ENCODE measurements at regions not wholly inside any gene's neighbourhood (a gene's known extent, or its start where the extent isn't known, plus 50 kb on each side); places are given as distances from the start of the nearest gene placed in this dataset.
"Not testable (repeated sequence)": the region's sequence is repeated elsewhere in the genome, so short reads cannot be mapped to it uniquely, and the experiment has no call there.

GRCh38 chr15:79157631-79158592 is 67.3 kb upstream of the RASGRF1 start:
- Histone ChIP-seq H3K36me3 (ENCODE audit: insufficient read depth, low read length) (no peaks in the 10 kb centered on the region), H3K27ac (ENCODE audit: low read length) (no peak overlapping the region), H4K20me1 (ENCODE audit: insufficient read depth, low read length) (no peaks in the 10 kb centered on the region), H3K9ac (ENCODE audit: low read depth, low read length) (no peak overlapping the region), H3K27me3 (ENCODE audit: insufficient read depth, low read length, poor library complexity) (no peaks in the 10 kb centered on the region), H3K9me3 (ENCODE audit: insufficient read depth, low read length, severe bottlenecking) (no peaks in the 10 kb centered on the region), H3K79me2 (ENCODE audit: insufficient read depth, low read length) (no peaks in the 10 kb centered on the region), H2AFZ (ENCODE audit: low read depth, low read length) (no peak overlapping the region), H3K4me2 (ENCODE audit: insufficient read depth, low read length) (no peak overlapping the region), H3K4me1 (ENCODE audit: insufficient read depth, low read length) (no peaks in the 10 kb centered on the region), H3K4me3 (ENCODE audit: low read depth in 1 of 2, low read length in 2 of 2) (no peak overlapping the region)
- DNase-seq (no peak), ATAC-seq (ENCODE audit: insufficient read depth, low read depth) (no peak)
- TF ChIP-seq CTCF (IDR thresholded peaks at IDR 0.05; ENCODE audit: borderline replicate concordance, extremely low read depth, low read length, poor library complexity, severe bottlenecking) (no peak), EZH2 (IDR thresholded peaks at IDR 0.05; ENCODE audit: borderline replicate concordance, low read depth, low read length, severe bottlenecking) (no peak)

GRCh38 chr15:79156704-79157375 is 66.3 kb upstream of the RASGRF1 start:
- Histone ChIP-seq H3K27me3 (ENCODE audit: insufficient read depth, low read length, poor library complexity) (no peaks in the 10 kb centered on the region), H3K9me3 (ENCODE audit: insufficient read depth, low read length, severe bottlenecking) (no peaks in the 10 kb centered on the region), H3K9ac (ENCODE audit: low read depth, low read length) (no peak overlapping the region), H3K4me1 (ENCODE audit: insufficient read depth, low read length) (no peaks in the 10 kb centered on the region), H4K20me1 (ENCODE audit: insufficient read depth, low read length) (no peaks in the 10 kb centered on the region), H3K79me2 (ENCODE audit: insufficient read depth, low read length) (no peaks in the 10 kb centered on the region), H2AFZ (ENCODE audit: low read depth, low read length) (no peak overlapping the region), H3K27ac (ENCODE audit: low read length) (no peak overlapping the region), H3K4me3 (ENCODE audit: low read depth in 1 of 2, low read length in 2 of 2) (no peak overlapping the region), H3K36me3 (ENCODE audit: insufficient read depth, low read length) (no peaks in the 10 kb centered on the region), H3K4me2 (ENCODE audit: insufficient read depth, low read length) (no peak overlapping the region)
- no peak for DNase-seq
- no peak for ATAC-seq (ENCODE audit: insufficient read depth, low read depth)
- TF ChIP-seq CTCF (IDR thresholded peaks at IDR 0.05; ENCODE audit: borderline replicate concordance, extremely low read depth, low read length, poor library complexity, severe bottlenecking) (no peak), EZH2 (IDR thresholded peaks at IDR 0.05; ENCODE audit: borderline replicate concordance, low read depth, low read length, severe bottlenecking) (no peak)

- Histone ChIP-seq H3K27ac (ENCODE audit: low read length) (no peak overlapping the region), H3K79me2 (ENCODE audit: insufficient read depth, low read length) (no peaks in the 10 kb centered on the region), H3K27me3 (ENCODE audit: insufficient read depth, low read length, poor library complexity) (no peaks in the 10 kb centered on the region), H3K36me3 (ENCODE audit: insufficient read depth, low read length) (no peaks in the 10 kb centered on the region), H2AFZ (ENCODE audit: low read depth, low read length) (no peak overlapping the region), H3K4me1 (ENCODE audit: insufficient read depth, low read length) (no peaks in the 10 kb centered on the region), H3K9ac (ENCODE audit: low read depth, low read length) (no peak overlapping the region), H3K4me3 (ENCODE audit: low read depth in 1 of 2, low read length in 2 of 2) (no peak overlapping the region), H3K4me2 (ENCODE audit: insufficient read depth, low read length) (no peak overlapping the region), H3K9me3 (ENCODE audit: insufficient read depth, low read length, severe bottlenecking) (no peaks in the 10 kb centered on the region), H4K20me1 (ENCODE audit: insufficient read depth, low read length) (no peaks in the 10 kb centered on the region)
- no peak for ATAC-seq (ENCODE audit: insufficient read depth, low read depth)
- DNase-seq = no peak
- TF ChIP-seq CTCF (IDR thresholded peaks at IDR 0.05; ENCODE audit: borderline replicate concordance, extremely low read depth, low read length, poor library complexity, severe bottlenecking) (no peak), EZH2 (IDR thresholded peaks at IDR 0.05; ENCODE audit: borderline replicate concordance, low read depth, low read length, severe bottlenecking) (no peak)
Observed at GRCh38 chr15:79154483-79155135, 64.0 kb upstream of the RASGRF1 start.

GRCh38 chr15:79144290-79144689 is 53.7 kb upstream of the RASGRF1 start:
- DNase-seq; H3K4me1 ChIP-seq (ENCODE audit: insufficient read depth, low read length); ATAC-seq (ENCODE audit: insufficient read depth, low read depth); H3K27me3 ChIP-seq (ENCODE audit: insufficient read depth, low read length, poor library complexity); H3K9ac ChIP-seq (ENCODE audit: low read depth, low read length); H3K27ac ChIP-seq (ENCODE audit: low read length); H3K36me3 ChIP-seq (ENCODE audit: insufficient read depth, low read length); H3K79me2 ChIP-seq (ENCODE audit: insufficient read depth, low read length); H4K20me1 ChIP-seq (ENCODE audit: insufficient read depth, low read length); H2AFZ ChIP-seq (ENCODE audit: low read depth, low read length); H3K4me3 ChIP-seq (ENCODE audit: low read depth in 1 of 2, low read length in 2 of 2); H3K4me2 ChIP-seq (ENCODE audit: insufficient read depth, low read length): not testable (repeated sequence)
- H3K9me3 ChIP-seq (ENCODE audit: insufficient read depth, low read length, severe bottlenecking) = peaks cover 10% of the 10 kb centered on the region
